LHCN-M2 (cell line): ENCODE measurements at regions not wholly inside any gene's neighbourhood (a gene's known extent, or its start where the extent isn't known, plus 50 kb on each side); places are given as distances from the start of the nearest gene placed in this dataset.

Experiments
- DNase-seq: peaks from one replicate; pipeline ENCODE4 v3.0.0-alpha.2; 2012; ENCODE audit warnings: low read depth

GRCh38 chr11:69348414-69349235 is 54.7 kb downstream of the MYEOV start:
- no peak for DNase-seq

- no peak for DNase-seq
Measured at GRCh38 chr11:69350040-69350439, 56.1 kb downstream of the MYEOV start.

GRCh38 chr11:69350596-69350995 is 56.6 kb downstream of the MYEOV start:
- DNase-seq: no peak

GRCh38 chr11:69351460-69351859 is 57.5 kb downstream of the MYEOV start:
- DNase-seq: peak; percentile 79

- no peak for DNase-seq
Measured at GRCh38 chr11:69352166-69352565, 58.2 kb downstream of the MYEOV start.

GRCh38 chr11:69352715-69353319 is 58.9 kb downstream of the MYEOV start:
- peak; percentile 99 for DNase-seq

- peak; percentile 40 for DNase-seq
Measured at GRCh38 chr11:69353696-69354544, 60.0 kb downstream of the MYEOV start.

GRCh38 chr11:69354545-69354897 is 60.6 kb downstream of the MYEOV start:
- DNase-seq: no peak

- DNase-seq: no peak
Measured at GRCh38 chr11:69355346-69355940, 61.5 kb downstream of the MYEOV start.

- no peak for DNase-seq
Measured at GRCh38 chr11:69355959-69356702, 62.2 kb downstream of the MYEOV start.

- no peak for DNase-seq
Measured at GRCh38 chr11:69356703-69357457, 62.9 kb downstream of the MYEOV start.

- no peak for DNase-seq
Measured at GRCh38 chr11:69357458-69358397, 63.8 kb downstream of the MYEOV start.

GRCh38 chr11:69358398-69359020 is 64.6 kb downstream of the MYEOV start:
- DNase-seq: no peak

GRCh38 chr11:69359735-69360480 is 66.0 kb downstream of the MYEOV start:
- peak; percentile 36 for DNase-seq

- no peak for DNase-seq
Measured at GRCh38 chr11:69360606-69361005, 66.7 kb downstream of the MYEOV start.

GRCh38 chr11:69361048-69361447 is 67.1 kb downstream of the MYEOV start:
- no peak for DNase-seq

GRCh38 chr11:69361466-69361865 is 67.5 kb downstream of the MYEOV start:
- no peak for DNase-seq

GRCh38 chr11:69362315-69362714 is 68.4 kb downstream of the MYEOV start:
- no peak for DNase-seq
